Ovary (tissue), 7 donors: ENCODE measurements at regions not wholly inside any gene's neighbourhood (a gene's known extent, or its start where the extent isn't known, plus 50 kb on each side); places are given as distances from the start of the nearest gene placed in this dataset.
A peak's percentile ranks its signal among the peaks of the same experiment; 100 is the strongest.

Experiments
- DNase-seq, 5 donors: peaks; one replicate each; pipeline ENCODE4 v3.0.0-alpha.2; 2019 to 2020
- H3K27ac ChIP-seq, 2 donors: fragments of 200-600 bp; one replicate each; pipeline versions ENCODE4 v1.5.1 to v1.8.0; 2019 to 2022
- H3K27me3 ChIP-seq: fragments of 200-600 bp; one replicate; pipeline ENCODE4 v1.8.0; 2022
- H3K36me3 ChIP-seq: fragments of 200-600 bp; sonication (generic); one replicate; pipeline ENCODE4 v1.5.1; 2019
- H3K4me1 ChIP-seq: one replicate; pipeline ENCODE4 v1.8.1; 2013; ENCODE audit warnings: mild to moderate bottlenecking, moderate library complexity; ENCODE audit not compliant: insufficient read depth
- H3K4me3 ChIP-seq: fragments of 200-600 bp; sonication (generic); one replicate; pipeline ENCODE4 v1.5.1; 2017
- H3K9me3 ChIP-seq, 2 donors: fragments of 200-600 bp in 1 of 2; sonication (generic) in 1 of 2; one replicate each; pipeline versions ENCODE4 v1.5.1 to v1.8.1; 2013 to 2019; ENCODE audit warnings: mild to moderate bottlenecking in 1 of 2, moderate library complexity in 1 of 2
- CTCF ChIP-seq, 3 donors: fragments of 450-650 bp in 2 of 3; fragments of 200-600 bp in 1 of 3; IDR thresholded peaks; one replicate each; pipeline versions ENCODE4 v1.5.1 to v1.8.0; 2016 to 2022; ENCODE audit warnings: antibody characterized with exemption in 3 of 3, mild to moderate bottlenecking in 1 of 3
- EP300 ChIP-seq: sonication (generic); formaldehyde crosslinking; IDR thresholded peaks from one replicate; pipeline ENCODE4 v1.6.1; 2017; ENCODE audit warnings: antibody characterized with exemption
- POLR2A ChIP-seq: fragments of 450-650 bp; IDR thresholded peaks from one replicate; pipeline ENCODE4 v1.6.1; 2017; ENCODE audit warnings: antibody characterized with exemption, mild to moderate bottlenecking, moderate library complexity
- WGBS, 3 donors: extraction: QIAGEN DNeasy Blood & Tissue Kit in 1 of 3; methylation state at CpG; one replicate each; pipeline versions ENCODE4 v1.1.5 to v1.1.7; 2013 to 2017; 5-methylcytosine and 5-hydroxymethylcytosine counted together
- intact Hi-C, 4 donors: fragments of 100-400 bp; cut with DNase I; formaldehyde crosslinking; loops; one replicate each; pipeline versions ENCODE4 v1.11.0 to v1.15.1; 2022 to 2023
- donor health status: DM: no; HTN: no; CAD: no; lungs with moderate emphysema.
- donor health status: DM: no; HTN: no; CAD: no.
- donor health status: Bipolar disorder and iron deficiency.
- donor health status: DM: no; HTN: no; CAD: no.
- donor health status: DM: yes; HTN: yes; CAD: no.

- no peak for DNase-seq
- Histone ChIP-seq H3K27me3 (no peaks in the 10 kb centered on the region), H3K4me3 (no peak overlapping the region), H3K9me3 (no peaks in the 10 kb centered on the region), H3K36me3 (no peaks in the 10 kb centered on the region), H3K4me1 (no peaks in the 10 kb centered on the region), H3K27ac (no peak overlapping the region)
- whole genome bisulfite sequencing, 3 donors: 20 to 22% (median 21%) methylated on average over 2 of the region's 2 CpGs
- no peak for TF ChIP-seq CTCF (IDR thresholded peaks at IDR 0.05)
- no peak for TF ChIP-seq EP300
- TF ChIP-seq POLR2A: no peak
- intact Hi-C loops: no loop called here
These were observed 132.9 kb upstream of the CHD1 start for GRCh38 chr5:99061711-99062110.

GRCh38 chr5:99061299-99061698 lies 132.5 kb upstream of the CHD1 start:
- intact Hi-C loops: no loop called here
- H3K9me3 ChIP-seq: no peaks in the 10 kb centered on the region
- no peaks in the 10 kb centered on the region for H3K4me1 ChIP-seq
- no peak overlapping the region for H3K4me3 ChIP-seq
- no peak for DNase-seq
- TF ChIP-seq POLR2A (no peak), CTCF (IDR thresholded peaks at IDR 0.05) (no peak), EP300 (no peak)
- H3K27me3 ChIP-seq: no peaks in the 10 kb centered on the region
- WGBS, 3 donors: 42 to 59% (median 56%) methylated on average over 2 of the region's 2 CpGs
- H3K36me3 ChIP-seq: no peaks in the 10 kb centered on the region
- no peak overlapping the region for H3K27ac ChIP-seq

- TF ChIP-seq CTCF (IDR thresholded peaks at IDR 0.05): peak; percentile 55 to 67 (median 59)
- TF ChIP-seq EP300: no peak
- Histone ChIP-seq H3K36me3 (no peaks in the 10 kb centered on the region), H3K4me1 (no peaks in the 10 kb centered on the region), H3K4me3 (no peak overlapping the region), H3K27me3 (no peaks in the 10 kb centered on the region), H3K9me3 (no peaks in the 10 kb centered on the region), H3K27ac (no peak overlapping the region)
- peak; percentile 51 to 77 (median 75) for DNase-seq
- intact Hi-C loops: no loop called here
- 5 to 9% (median 7%) methylated on average over 13 of the region's 13 CpGs for WGBS, 3 donors
These were observed 131.8 kb upstream of the CHD1 start for GRCh38 chr5:99060306-99061261.

- H3K4me3 ChIP-seq: no peak overlapping the region
- no peaks in the 10 kb centered on the region for H3K36me3 ChIP-seq
- H3K9me3 ChIP-seq: no peaks in the 10 kb centered on the region
- no peaks in the 10 kb centered on the region for H3K4me1 ChIP-seq
- intact Hi-C loops: no loop called here
- no peak for DNase-seq
- TF ChIP-seq CTCF (IDR thresholded peaks at IDR 0.05) (no peak), EP300 (no peak), POLR2A (no peak)
- H3K27ac ChIP-seq: no peak overlapping the region
- no peaks in the 10 kb centered on the region for H3K27me3 ChIP-seq
These were observed 130.9 kb upstream of the CHD1 start for GRCh38 chr5:99059685-99060084.
